Central memory CD8-positive, alpha-beta T cell (primary cell): ENCODE measurements at regions not wholly inside any gene's neighbourhood (a gene's known extent, or its start where the extent isn't known, plus 50 kb on each side); places are given as distances from the start of the nearest gene placed in this dataset.

Experiments used
- ATAC-seq: fragments of 150-1000 bp; cut with Tn5 transposase; replicated peaks from 2 replicates; pipeline ENCODE4 v1.10.0; 2022; ENCODE audit warnings: mild to moderate bottlenecking, moderate FRiP score, moderate number of reproducible peaks; ENCODE audit not compliant: poor library complexity, severe bottlenecking; ENCODE audit errors: extremely low read depth
- DNase-seq, 2 donors: peaks; one replicate each; pipeline ENCODE4 v3.0.0; 2021; ENCODE audit warnings: low spot score in 2 of 2
- H3K27ac Mint-ChIP-seq: one replicate; pipeline ENCODE4 v1.8.0; 2022; ENCODE audit warnings: low read depth, mild to moderate bottlenecking, moderate library complexity, mixed read lengths
- H3K27me3 Mint-ChIP-seq: one replicate; pipeline ENCODE4 v1.8.0; 2022; ENCODE audit warnings: mixed read lengths
- H3K36me3 Mint-ChIP-seq: one replicate; pipeline ENCODE4 v1.8.0; 2022; ENCODE audit warnings: mild to moderate bottlenecking, moderate library complexity, mixed read lengths; ENCODE audit not compliant: insufficient read depth
- H3K4me1 Mint-ChIP-seq: one replicate; pipeline ENCODE4 v1.8.0; 2022; ENCODE audit warnings: mixed read lengths
- H3K4me3 Mint-ChIP-seq: one replicate; pipeline ENCODE4 v1.8.0; 2022; ENCODE audit warnings: mild to moderate bottlenecking, moderate library complexity, mixed read lengths
- H3K9me3 Mint-ChIP-seq: one replicate; pipeline ENCODE4 v1.8.0; 2022; ENCODE audit warnings: mixed read lengths

- no peaks in the 10 kb centered on the region for H3K4me1 Mint-ChIP-seq
- DNase-seq (no peak), ATAC-seq (no peak)
- H3K27me3 Mint-ChIP-seq: peaks cover 64% of the 10 kb centered on the region
- H3K4me3 Mint-ChIP-seq: no peak overlapping the region
- H3K36me3 Mint-ChIP-seq: peaks cover 1% of the 10 kb centered on the region
- no peak overlapping the region for H3K27ac Mint-ChIP-seq
- H3K9me3 Mint-ChIP-seq: no peaks in the 10 kb centered on the region
Observed at GRCh38 chr1:38221006-38221649, 174.5 kb upstream of the POU3F1 start.

GRCh38 chr1:38217316-38217715, 170.7 kb upstream of the POU3F1 start:
- no peak overlapping the region for H3K4me3 Mint-ChIP-seq
- peaks cover 1% of the 10 kb centered on the region for H3K36me3 Mint-ChIP-seq
- H3K27me3 Mint-ChIP-seq: peaks cover 85% of the 10 kb centered on the region
- no peaks in the 10 kb centered on the region for H3K9me3 Mint-ChIP-seq
- no peak overlapping the region for H3K27ac Mint-ChIP-seq
- DNase-seq (no peak), ATAC-seq (no peak)
- H3K4me1 Mint-ChIP-seq: no peaks in the 10 kb centered on the region

GRCh38 chr1:38213646-38214434, 167.2 kb upstream of the POU3F1 start:
- no peaks in the 10 kb centered on the region for H3K4me1 Mint-ChIP-seq
- H3K9me3 Mint-ChIP-seq: no peaks in the 10 kb centered on the region
- ATAC-seq: no peak
- no peaks in the 10 kb centered on the region for H3K36me3 Mint-ChIP-seq
- DNase-seq: no peak
- H3K27me3 Mint-ChIP-seq: peaks cover 66% of the 10 kb centered on the region
- H3K4me3 Mint-ChIP-seq: no peak overlapping the region
- H3K27ac Mint-ChIP-seq: no peak overlapping the region

- DNase-seq (no peak), ATAC-seq (no peak)
- Mint-ChIP-seq H3K4me3 (no peak overlapping the region), H3K27me3 (peaks cover 55% of the 10 kb centered on the region), H3K36me3 (no peaks in the 10 kb centered on the region), H3K4me1 (no peaks in the 10 kb centered on the region), H3K9me3 (no peaks in the 10 kb centered on the region), H3K27ac (no peak overlapping the region)
Observed at GRCh38 chr1:38210895-38211177, 164.2 kb upstream of the POU3F1 start.

- ATAC-seq: no peak
- Mint-ChIP-seq H3K4me3 (no peak overlapping the region), H3K27me3 (peaks cover 51% of the 10 kb centered on the region), H3K4me1 (no peaks in the 10 kb centered on the region), H3K27ac (no peak overlapping the region), H3K9me3 (no peaks in the 10 kb centered on the region), H3K36me3 (no peaks in the 10 kb centered on the region)
- DNase-seq: no peak
Observed at GRCh38 chr1:38210021-38210894, 163.7 kb upstream of the POU3F1 start.

GRCh38 chr1:38208716-38209632, 162.4 kb upstream of the POU3F1 start:
- Mint-ChIP-seq H3K4me3 (no peak overlapping the region), H3K36me3 (no peaks in the 10 kb centered on the region), H3K9me3 (no peaks in the 10 kb centered on the region), H3K27me3 (peaks cover 41% of the 10 kb centered on the region), H3K27ac (no peak overlapping the region), H3K4me1 (no peaks in the 10 kb centered on the region)
- ATAC-seq (no peak), DNase-seq (no peak)

GRCh38 chr1:38207906-38208305, 161.3 kb upstream of the POU3F1 start:
- DNase-seq (no peak), ATAC-seq (no peak)
- Mint-ChIP-seq H3K4me3 (no peak overlapping the region), H3K9me3 (no peaks in the 10 kb centered on the region), H3K27me3 (peaks cover 31% of the 10 kb centered on the region), H3K36me3 (no peaks in the 10 kb centered on the region), H3K4me1 (no peaks in the 10 kb centered on the region), H3K27ac (no peak overlapping the region)

GRCh38 chr1:38207275-38207674, 160.7 kb upstream of the POU3F1 start:
- Mint-ChIP-seq H3K9me3 (no peaks in the 10 kb centered on the region), H3K27ac (no peak overlapping the region), H3K4me1 (no peaks in the 10 kb centered on the region), H3K27me3 (peaks cover 24% of the 10 kb centered on the region), H3K4me3 (no peak overlapping the region), H3K36me3 (no peaks in the 10 kb centered on the region)
- ATAC-seq (no peak), DNase-seq (no peak)

- Mint-ChIP-seq H3K9me3 (no peaks in the 10 kb centered on the region), H3K27ac (no peak overlapping the region), H3K36me3 (no peaks in the 10 kb centered on the region), H3K27me3 (peaks cover 8% of the 10 kb centered on the region), H3K4me1 (no peaks in the 10 kb centered on the region), H3K4me3 (no peak overlapping the region)
- ATAC-seq (no peak), DNase-seq (no peak)
Observed at GRCh38 chr1:38204698-38205097, 158.1 kb upstream of the POU3F1 start.

GRCh38 chr1:38203441-38203840, 156.8 kb upstream of the POU3F1 start:
- H3K4me3 Mint-ChIP-seq: no peak overlapping the region
- no peaks in the 10 kb centered on the region for H3K4me1 Mint-ChIP-seq
- H3K9me3 Mint-ChIP-seq: no peaks in the 10 kb centered on the region
- ATAC-seq (no peak), DNase-seq (no peak)
- H3K27me3 Mint-ChIP-seq: peaks cover 7% of the 10 kb centered on the region
- H3K36me3 Mint-ChIP-seq: no peaks in the 10 kb centered on the region
- H3K27ac Mint-ChIP-seq: no peak overlapping the region

GRCh38 chr1:38201431-38201830, 154.8 kb upstream of the POU3F1 start:
- no peaks in the 10 kb centered on the region for H3K4me1 Mint-ChIP-seq
- no peaks in the 10 kb centered on the region for H3K9me3 Mint-ChIP-seq
- no peak overlapping the region for H3K27ac Mint-ChIP-seq
- no peak for DNase-seq
- no peak for ATAC-seq
- no peaks in the 10 kb centered on the region for H3K27me3 Mint-ChIP-seq
- H3K4me3 Mint-ChIP-seq: no peak overlapping the region
- no peaks in the 10 kb centered on the region for H3K36me3 Mint-ChIP-seq

- Mint-ChIP-seq H3K27ac (no peak overlapping the region), H3K4me1 (no peaks in the 10 kb centered on the region), H3K27me3 (peaks cover 5% of the 10 kb centered on the region), H3K9me3 (no peaks in the 10 kb centered on the region), H3K4me3 (no peak overlapping the region), H3K36me3 (no peaks in the 10 kb centered on the region)
- ATAC-seq: no peak
- DNase-seq: no peak
Observed at GRCh38 chr1:38198621-38199020, 152.0 kb upstream of the POU3F1 start.
